Panc1 (cell line): ENCODE measurements at regions not wholly inside any gene's neighbourhood (a gene's known extent, or its start where the extent isn't known, plus 50 kb on each side); places are given as distances from the start of the nearest gene placed in this dataset.

Experiments used
- TF ChIP-seq, protein P1 (sequence below): fragments of 450-650 bp; IDR thresholded peaks from 2 replicates; pipeline ENCODE4 v1.5.1; 2017; ENCODE audit warnings: mild to moderate bottlenecking
- TF ChIP-seq, protein P2 (sequence below), 2 experiments: IDR thresholded peaks; 2 replicates each; pipeline ENCODE4 v1.6.1; 2011 to 2012; ENCODE audit warnings: low read depth in 2 of 2, control low read depth in 1 of 2, low read length in 1 of 2, mild to moderate bottlenecking in 1 of 2, moderate library complexity in 1 of 2; ENCODE audit not compliant: insufficient read depth in 1 of 2

DNA sequence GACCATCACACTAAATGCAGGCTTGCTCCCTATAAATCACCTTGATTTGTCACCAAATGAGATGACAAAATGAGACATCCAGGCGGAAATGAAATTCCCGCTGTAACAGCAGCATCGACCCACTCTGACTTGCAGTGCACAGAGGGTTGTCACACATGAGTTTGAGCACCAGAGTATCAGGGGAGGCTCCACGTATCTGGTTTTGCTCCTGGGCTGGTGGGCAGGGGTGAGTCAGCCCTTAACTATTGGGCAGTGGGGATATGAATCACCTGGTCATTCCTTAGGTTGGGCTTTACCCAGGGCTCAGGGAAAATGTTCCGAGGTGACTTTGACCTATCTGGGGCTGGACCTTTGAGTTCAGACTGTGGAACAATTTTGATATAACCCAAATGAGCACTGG is 245.2 kb upstream of the CCL2 start:
- TF ChIP-seq, protein P1, sequence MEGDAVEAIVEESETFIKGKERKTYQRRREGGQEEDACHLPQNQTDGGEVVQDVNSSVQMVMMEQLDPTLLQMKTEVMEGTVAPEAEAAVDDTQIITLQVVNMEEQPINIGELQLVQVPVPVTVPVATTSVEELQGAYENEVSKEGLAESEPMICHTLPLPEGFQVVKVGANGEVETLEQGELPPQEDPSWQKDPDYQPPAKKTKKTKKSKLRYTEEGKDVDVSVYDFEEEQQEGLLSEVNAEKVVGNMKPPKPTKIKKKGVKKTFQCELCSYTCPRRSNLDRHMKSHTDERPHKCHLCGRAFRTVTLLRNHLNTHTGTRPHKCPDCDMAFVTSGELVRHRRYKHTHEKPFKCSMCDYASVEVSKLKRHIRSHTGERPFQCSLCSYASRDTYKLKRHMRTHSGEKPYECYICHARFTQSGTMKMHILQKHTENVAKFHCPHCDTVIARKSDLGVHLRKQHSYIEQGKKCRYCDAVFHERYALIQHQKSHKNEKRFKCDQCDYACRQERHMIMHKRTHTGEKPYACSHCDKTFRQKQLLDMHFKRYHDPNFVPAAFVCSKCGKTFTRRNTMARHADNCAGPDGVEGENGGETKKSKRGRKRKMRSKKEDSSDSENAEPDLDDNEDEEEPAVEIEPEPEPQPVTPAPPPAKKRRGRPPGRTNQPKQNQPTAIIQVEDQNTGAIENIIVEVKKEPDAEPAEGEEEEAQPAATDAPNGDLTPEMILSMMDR = no peak
- TF ChIP-seq, protein P2, sequence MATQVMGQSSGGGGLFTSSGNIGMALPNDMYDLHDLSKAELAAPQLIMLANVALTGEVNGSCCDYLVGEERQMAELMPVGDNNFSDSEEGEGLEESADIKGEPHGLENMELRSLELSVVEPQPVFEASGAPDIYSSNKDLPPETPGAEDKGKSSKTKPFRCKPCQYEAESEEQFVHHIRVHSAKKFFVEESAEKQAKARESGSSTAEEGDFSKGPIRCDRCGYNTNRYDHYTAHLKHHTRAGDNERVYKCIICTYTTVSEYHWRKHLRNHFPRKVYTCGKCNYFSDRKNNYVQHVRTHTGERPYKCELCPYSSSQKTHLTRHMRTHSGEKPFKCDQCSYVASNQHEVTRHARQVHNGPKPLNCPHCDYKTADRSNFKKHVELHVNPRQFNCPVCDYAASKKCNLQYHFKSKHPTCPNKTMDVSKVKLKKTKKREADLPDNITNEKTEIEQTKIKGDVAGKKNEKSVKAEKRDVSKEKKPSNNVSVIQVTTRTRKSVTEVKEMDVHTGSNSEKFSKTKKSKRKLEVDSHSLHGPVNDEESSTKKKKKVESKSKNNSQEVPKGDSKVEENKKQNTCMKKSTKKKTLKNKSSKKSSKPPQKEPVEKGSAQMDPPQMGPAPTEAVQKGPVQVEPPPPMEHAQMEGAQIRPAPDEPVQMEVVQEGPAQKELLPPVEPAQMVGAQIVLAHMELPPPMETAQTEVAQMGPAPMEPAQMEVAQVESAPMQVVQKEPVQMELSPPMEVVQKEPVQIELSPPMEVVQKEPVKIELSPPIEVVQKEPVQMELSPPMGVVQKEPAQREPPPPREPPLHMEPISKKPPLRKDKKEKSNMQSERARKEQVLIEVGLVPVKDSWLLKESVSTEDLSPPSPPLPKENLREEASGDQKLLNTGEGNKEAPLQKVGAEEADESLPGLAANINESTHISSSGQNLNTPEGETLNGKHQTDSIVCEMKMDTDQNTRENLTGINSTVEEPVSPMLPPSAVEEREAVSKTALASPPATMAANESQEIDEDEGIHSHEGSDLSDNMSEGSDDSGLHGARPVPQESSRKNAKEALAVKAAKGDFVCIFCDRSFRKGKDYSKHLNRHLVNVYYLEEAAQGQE (IDR thresholded peaks at IDR 0.05; ENCODE audit: insufficient read depth in 1 of 2, low read depth in 2 of 2, low read length in 1 of 2) = no peak
